Activated T-cell treated with anti-CD3 and anti-CD28 coated beads, Interleukin-2, amount 50 U/mL, for 24 hours (primary cell): ENCODE measurements at regions not wholly inside any gene's neighbourhood (a gene's known extent, or its start where the extent isn't known, plus 50 kb on each side); places are given as distances from the start of the nearest gene placed in this dataset.

Experiments used
- DNase-seq: peaks from one replicate; pipeline ENCODE4 v3.0.0-alpha.2; 2020
- H3K27ac Mint-ChIP-seq: 2 replicates; pipeline ENCODE4 v1.8.0; 2020; ENCODE audit warnings: mild to moderate bottlenecking, mixed read lengths
- H3K27me3 Mint-ChIP-seq: 2 replicates; pipeline ENCODE4 v1.8.0; 2020; ENCODE audit warnings: mixed read lengths
- H3K36me3 Mint-ChIP-seq: 2 replicates; pipeline ENCODE4 v1.8.0; 2020; ENCODE audit warnings: low read depth, mixed read lengths
- H3K4me1 Mint-ChIP-seq: 2 replicates; pipeline ENCODE4 v1.8.0; 2020; ENCODE audit warnings: low read depth, mixed read lengths
- H3K4me3 Mint-ChIP-seq: 2 replicates; pipeline ENCODE4 v1.8.0; 2020; ENCODE audit warnings: mild to moderate bottlenecking, moderate library complexity, mixed read lengths
- H3K9me3 Mint-ChIP-seq: 2 replicates; pipeline ENCODE4 v1.8.0; 2020; ENCODE audit warnings: mixed read lengths

- Mint-ChIP-seq H3K27me3 (peaks cover 55% of the 10 kb centered on the region), H3K9me3 (no peaks in the 10 kb centered on the region), H3K4me1 (no peaks in the 10 kb centered on the region), H3K4me3 (no peak overlapping the region), H3K27ac (no peak overlapping the region), H3K36me3 (no peaks in the 10 kb centered on the region)
- DNase-seq: no peak
These were observed 136.3 kb downstream of the SHANK2 start for GRCh38 chr11:71115770-71116692.

- DNase-seq: no peak
- H3K36me3 Mint-ChIP-seq: no peaks in the 10 kb centered on the region
- H3K9me3 Mint-ChIP-seq: no peaks in the 10 kb centered on the region
- no peak overlapping the region for H3K4me3 Mint-ChIP-seq
- peaks cover 42% of the 10 kb centered on the region for H3K27me3 Mint-ChIP-seq
- no peaks in the 10 kb centered on the region for H3K4me1 Mint-ChIP-seq
- no peak overlapping the region for H3K27ac Mint-ChIP-seq
These were observed 138.1 kb downstream of the SHANK2 start for GRCh38 chr11:71114124-71114851.

- Mint-ChIP-seq H3K9me3 (no peaks in the 10 kb centered on the region), H3K4me1 (no peaks in the 10 kb centered on the region), H3K27ac (no peak overlapping the region), H3K4me3 (no peak overlapping the region), H3K36me3 (no peaks in the 10 kb centered on the region), H3K27me3 (peaks cover 42% of the 10 kb centered on the region)
- no peak for DNase-seq
These were observed 139.4 kb downstream of the SHANK2 start for GRCh38 chr11:71112990-71113389.

DNA sequence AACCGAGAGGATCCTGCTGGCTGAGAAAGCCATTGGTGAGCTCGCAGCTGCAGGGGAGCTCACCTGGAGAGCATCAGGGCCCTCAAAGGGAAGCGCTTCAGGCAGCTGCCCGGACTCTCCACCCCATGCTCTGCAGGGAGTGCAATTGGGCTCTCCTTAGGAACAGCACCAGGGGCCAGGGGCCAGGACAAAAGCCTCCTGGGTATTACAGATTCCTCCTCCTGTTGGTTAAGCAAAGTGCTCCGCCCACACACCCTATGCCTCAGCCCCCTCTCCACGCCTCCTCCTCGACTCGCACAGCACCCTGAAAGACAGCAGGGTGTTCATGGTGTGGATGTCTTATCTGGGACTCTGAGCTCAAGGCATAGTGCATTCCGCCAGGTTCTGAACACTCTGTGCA is 139.9 kb downstream of the SHANK2 start:
- no peak for DNase-seq
- Mint-ChIP-seq H3K27me3 (peaks cover 41% of the 10 kb centered on the region), H3K27ac (no peak overlapping the region), H3K4me1 (no peaks in the 10 kb centered on the region), H3K4me3 (no peak overlapping the region), H3K36me3 (no peaks in the 10 kb centered on the region), H3K9me3 (no peaks in the 10 kb centered on the region)

DNA sequence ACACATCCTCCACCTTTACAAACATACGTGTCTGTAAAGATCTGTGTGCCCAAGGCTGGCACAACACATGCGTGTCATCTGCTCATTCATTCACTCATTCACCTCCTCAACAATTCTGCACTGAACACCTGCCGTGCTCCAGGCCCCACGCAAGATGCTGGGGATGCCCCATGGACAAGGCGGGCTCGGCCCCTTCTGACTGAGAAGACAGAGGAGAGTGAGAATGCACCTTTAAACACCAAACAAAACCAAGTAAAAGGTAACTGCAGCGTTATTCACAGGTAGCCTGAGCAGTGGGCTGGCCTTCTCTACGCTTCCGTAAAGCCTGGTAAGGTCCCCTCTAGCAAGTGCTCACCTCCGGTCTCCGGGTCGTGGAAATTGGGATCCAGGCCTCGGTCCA is 142.8 kb downstream of the SHANK2 start:
- peaks cover 24% of the 10 kb centered on the region for H3K27me3 Mint-ChIP-seq
- H3K9me3 Mint-ChIP-seq: no peaks in the 10 kb centered on the region
- DNase-seq: no peak
- H3K27ac Mint-ChIP-seq: no peak overlapping the region
- no peak overlapping the region for H3K4me3 Mint-ChIP-seq
- no peaks in the 10 kb centered on the region for H3K36me3 Mint-ChIP-seq
- no peaks in the 10 kb centered on the region for H3K4me1 Mint-ChIP-seq

DNA sequence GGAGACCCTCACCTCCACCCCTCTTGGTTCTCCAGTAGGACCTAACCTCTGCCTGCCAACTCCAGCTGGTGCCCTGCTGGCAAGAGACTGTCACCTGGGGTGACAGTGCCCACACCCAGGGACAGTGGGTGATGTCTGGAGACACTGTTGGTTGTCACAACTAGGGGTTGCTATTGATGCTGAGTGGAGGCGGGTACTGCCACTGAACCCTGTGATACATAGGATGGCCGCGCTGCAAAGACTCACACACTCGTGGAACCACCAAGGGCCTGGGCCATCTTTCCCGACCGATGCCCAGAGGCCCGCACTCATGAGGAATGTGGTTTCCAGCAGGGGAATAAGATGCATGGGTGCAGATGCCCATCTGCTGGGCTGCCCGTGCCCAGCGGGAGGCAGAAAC is 143.2 kb downstream of the SHANK2 start:
- Mint-ChIP-seq H3K27me3 (peaks cover 20% of the 10 kb centered on the region), H3K9me3 (no peaks in the 10 kb centered on the region), H3K4me3 (no peak overlapping the region), H3K36me3 (no peaks in the 10 kb centered on the region), H3K4me1 (no peaks in the 10 kb centered on the region), H3K27ac (no peak overlapping the region)
- no peak for DNase-seq

- Mint-ChIP-seq H3K4me1 (no peaks in the 10 kb centered on the region), H3K36me3 (no peaks in the 10 kb centered on the region), H3K4me3 (no peak overlapping the region), H3K27ac (no peak overlapping the region), H3K27me3 (peaks cover 14% of the 10 kb centered on the region), H3K9me3 (no peaks in the 10 kb centered on the region)
- no peak for DNase-seq
These were observed 144.1 kb downstream of the SHANK2 start for GRCh38 chr11:71108013-71108865.

- DNase-seq: no peak
- no peak overlapping the region for H3K4me3 Mint-ChIP-seq
- no peaks in the 10 kb centered on the region for H3K9me3 Mint-ChIP-seq
- H3K36me3 Mint-ChIP-seq: no peaks in the 10 kb centered on the region
- no peaks in the 10 kb centered on the region for H3K4me1 Mint-ChIP-seq
- H3K27ac Mint-ChIP-seq: no peak overlapping the region
- peaks cover 5% of the 10 kb centered on the region for H3K27me3 Mint-ChIP-seq
These were observed 145.7 kb downstream of the SHANK2 start for GRCh38 chr11:71106671-71107070.

DNA sequence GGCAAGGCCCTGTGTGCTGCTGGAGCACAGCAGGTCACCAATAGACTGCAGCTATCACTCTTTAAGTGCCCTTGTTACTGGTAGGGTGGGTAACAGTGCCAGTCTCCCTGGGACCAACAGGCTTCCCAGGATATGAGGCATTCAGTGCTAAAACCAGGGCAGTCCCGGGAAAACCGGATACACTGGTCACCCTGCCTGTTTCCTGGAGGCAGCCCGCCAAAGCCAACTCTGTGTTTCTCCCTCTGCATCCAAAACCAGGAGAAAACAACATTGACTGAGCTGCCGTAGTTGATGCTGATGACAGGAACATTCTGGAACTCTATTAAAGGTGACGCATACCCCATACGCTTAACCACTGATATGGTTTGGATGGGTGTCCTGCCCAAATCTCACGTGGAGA is 149.1 kb downstream of the SHANK2 start:
- DNase-seq: no peak
- Mint-ChIP-seq H3K27ac (no peak overlapping the region), H3K27me3 (peaks cover 2% of the 10 kb centered on the region), H3K4me1 (no peaks in the 10 kb centered on the region), H3K36me3 (no peaks in the 10 kb centered on the region), H3K9me3 (no peaks in the 10 kb centered on the region), H3K4me3 (no peak overlapping the region)

- H3K9me3 Mint-ChIP-seq: no peaks in the 10 kb centered on the region
These were observed 150.0 kb downstream of the SHANK2 start for GRCh38 chr11:71102251-71102995.

DNA sequence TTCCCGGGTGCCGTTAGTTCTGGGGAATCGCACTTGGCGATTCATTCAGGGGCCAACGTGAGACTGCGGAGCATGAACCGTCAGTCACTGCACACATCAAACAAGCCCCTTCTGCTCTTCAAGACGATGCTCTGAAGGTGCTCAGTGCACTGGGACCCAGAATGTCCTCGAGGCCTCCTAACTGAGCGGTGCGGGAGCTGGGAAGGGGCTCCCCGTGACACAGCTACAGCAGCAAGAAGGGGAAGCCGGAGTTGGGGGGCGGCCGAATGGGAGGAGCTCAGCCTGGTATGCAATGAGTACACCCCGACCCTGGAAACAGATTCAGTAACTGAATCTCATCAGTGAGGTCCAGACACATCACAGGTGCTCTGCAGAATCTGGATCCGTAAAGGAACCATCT is 150.8 kb downstream of the SHANK2 start:
- H3K9me3 Mint-ChIP-seq: no peaks in the 10 kb centered on the region

More at GRCh38 chr11:71102251-71102995, 150.0 kb downstream of the SHANK2 start:
- DNase-seq: no peak
- peaks cover 2% of the 10 kb centered on the region for H3K27me3 Mint-ChIP-seq
- H3K4me3 Mint-ChIP-seq: no peak overlapping the region
- H3K27ac Mint-ChIP-seq: no peak overlapping the region
- H3K4me1 Mint-ChIP-seq: no peaks in the 10 kb centered on the region
- no peaks in the 10 kb centered on the region for H3K36me3 Mint-ChIP-seq

GRCh38 chr11:71101046-71101445 is 151.3 kb downstream of the SHANK2 start:
- H3K27ac Mint-ChIP-seq: no peak overlapping the region
- H3K9me3 Mint-ChIP-seq: no peaks in the 10 kb centered on the region
- H3K36me3 Mint-ChIP-seq: no peaks in the 10 kb centered on the region
- no peaks in the 10 kb centered on the region for H3K4me1 Mint-ChIP-seq
- H3K27me3 Mint-ChIP-seq: peaks cover 2% of the 10 kb centered on the region
- DNase-seq: no peak
- no peak overlapping the region for H3K4me3 Mint-ChIP-seq

More for the DNA sequence above, 150.8 kb downstream of the SHANK2 start:
- DNase-seq: no peak
- Mint-ChIP-seq H3K27me3 (peaks cover 2% of the 10 kb centered on the region), H3K36me3 (no peaks in the 10 kb centered on the region), H3K4me1 (no peaks in the 10 kb centered on the region), H3K4me3 (no peak overlapping the region), H3K27ac (no peak overlapping the region)

- Mint-ChIP-seq H3K36me3 (no peaks in the 10 kb centered on the region), H3K4me1 (no peaks in the 10 kb centered on the region), H3K4me3 (no peak overlapping the region), H3K9me3 (no peaks in the 10 kb centered on the region), H3K27ac (no peak overlapping the region), H3K27me3 (no peaks in the 10 kb centered on the region)
- no peak for DNase-seq
These were observed 153.6 kb downstream of the SHANK2 start for GRCh38 chr11:71098776-71099175.
